GM21737 (cell line): ENCODE measurements at regions not wholly inside any gene's neighbourhood (a gene's known extent, or its start where the extent isn't known, plus 50 kb on each side); places are given as distances from the start of the nearest gene placed in this dataset.

ENCODE experiments used
- ATAC-seq: cut with Tn5 transposase; IDR thresholded peaks from one replicate; pipeline ENCODE4 v1.9.1; 2021; ENCODE audit warnings: mild to moderate bottlenecking, moderate library complexity; ENCODE audit not compliant: unreplicated experiment

DNA sequence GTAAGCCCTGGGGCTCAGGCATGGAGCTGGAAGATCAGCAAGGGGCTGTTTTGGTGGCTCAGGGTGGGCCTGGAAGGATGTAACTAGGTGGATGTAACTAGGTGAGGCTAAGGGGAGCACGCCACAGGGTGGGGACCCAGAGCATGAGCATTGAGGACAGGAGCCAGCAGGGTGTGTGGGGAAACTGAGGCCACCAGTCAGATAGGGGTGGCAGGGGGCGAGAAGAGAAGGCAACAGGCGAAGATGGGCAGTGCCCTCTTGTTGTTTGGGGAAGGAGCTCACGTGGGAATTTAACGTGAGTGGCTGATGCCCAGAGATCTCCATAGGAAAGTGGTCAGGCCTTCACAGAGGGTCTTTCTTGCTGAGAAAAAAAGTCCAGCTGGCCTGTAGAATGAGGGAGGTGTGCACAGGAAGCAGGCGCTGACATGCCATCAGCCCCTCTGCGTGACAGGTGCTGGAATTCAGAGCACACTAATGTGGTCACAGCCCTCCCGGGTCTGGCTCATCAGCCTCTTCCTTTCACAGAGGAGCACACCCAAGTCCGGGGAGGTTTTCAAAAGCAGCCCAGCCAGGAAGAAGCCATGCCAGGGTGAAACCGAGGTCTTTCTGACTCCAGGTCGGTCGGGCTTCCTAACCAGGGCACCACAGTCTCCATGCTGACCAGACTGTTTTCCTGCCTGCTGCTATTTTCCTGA, 54.6 kb upstream of the PAX6 start:
- no peak for ATAC-seq

- no peak for ATAC-seq
Observed at GRCh38 chr11:31863170-31863832, 52.2 kb upstream of the PAX6 start.

- ATAC-seq = no peak
Observed at GRCh38 chr11:31861011-31861410, 49.9 kb upstream of the PAX6 start.
